Right renal pelvis (tissue), 4 donors: ENCODE measurements at regions not wholly inside any gene's neighbourhood (a gene's known extent, or its start where the extent isn't known, plus 50 kb on each side); places are given as distances from the start of the nearest gene placed in this dataset.
"Not testable (repeated sequence)": the region's sequence is repeated elsewhere in the genome, so short reads cannot be mapped to it uniquely, and the experiment has no call there.

Experiments
- DNase-seq, 4 donors: peaks; one replicate each; pipeline ENCODE4 v3.0.0-alpha.2; 2013; ENCODE audit warnings: low read depth in 4 of 4, low spot score in 3 of 4, missing footprints in 1 of 4

DNA sequence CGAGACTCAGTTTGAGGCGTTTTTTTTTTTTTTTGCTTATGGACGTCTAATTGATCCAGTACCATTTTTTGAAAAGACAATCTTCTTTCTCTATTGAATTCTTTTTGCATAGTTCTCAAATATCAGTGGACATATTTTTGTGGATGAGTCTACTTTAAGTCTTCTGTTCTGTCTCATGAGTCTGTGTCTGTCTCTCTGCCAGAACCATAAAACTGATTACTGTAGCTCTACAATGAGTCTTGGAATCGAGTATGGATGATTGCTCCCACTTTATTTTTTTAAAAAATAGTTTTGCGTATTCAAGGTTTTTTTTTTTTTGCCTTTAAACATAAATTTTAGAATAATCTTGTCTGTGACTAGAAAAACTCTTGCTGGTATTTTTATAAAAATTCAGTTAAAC is 323.5 kb downstream of the ZNF326 start:
- no peak for DNase-seq

DNA sequence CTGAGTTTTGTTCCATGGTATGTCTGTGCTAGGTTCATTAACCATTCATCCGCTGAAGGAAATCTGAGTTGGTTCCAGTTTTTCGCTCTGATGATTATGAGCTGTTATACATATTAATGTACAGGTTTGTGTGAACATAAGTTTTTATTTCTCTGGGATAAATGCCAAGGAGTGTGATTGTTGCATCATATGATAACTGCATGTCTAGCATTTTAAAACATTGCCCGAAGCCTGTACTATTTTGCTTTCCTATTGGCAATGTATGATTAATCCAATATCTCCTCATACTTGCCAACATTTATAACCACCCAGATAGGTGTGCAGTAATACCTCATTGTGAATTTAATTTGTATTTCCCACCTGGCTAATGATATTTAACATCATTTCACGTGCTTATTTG is 322.7 kb downstream of the ZNF326 start:
- no peak for DNase-seq

DNA sequence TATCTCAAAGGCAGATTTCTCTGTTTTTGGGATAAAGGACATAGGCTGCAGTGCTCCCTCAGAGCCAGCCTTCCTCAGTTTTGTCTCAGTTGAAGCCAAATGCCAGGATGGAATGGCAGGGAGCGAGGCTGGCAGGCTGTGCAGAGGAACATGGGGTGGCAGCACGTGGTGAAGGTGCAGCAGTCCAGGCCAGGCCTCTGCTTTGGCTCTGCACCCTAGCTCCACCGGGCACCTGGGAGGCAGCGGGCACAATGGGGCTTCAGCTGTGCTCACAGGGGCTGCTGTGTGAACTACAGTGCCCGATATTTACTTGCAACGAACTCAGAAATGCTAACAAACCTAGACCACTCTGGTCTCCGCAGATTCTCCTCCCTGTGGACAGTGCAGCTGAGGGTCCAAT is 319.6 kb downstream of the ZNF326 start:
- DNase-seq: no peak

DNA sequence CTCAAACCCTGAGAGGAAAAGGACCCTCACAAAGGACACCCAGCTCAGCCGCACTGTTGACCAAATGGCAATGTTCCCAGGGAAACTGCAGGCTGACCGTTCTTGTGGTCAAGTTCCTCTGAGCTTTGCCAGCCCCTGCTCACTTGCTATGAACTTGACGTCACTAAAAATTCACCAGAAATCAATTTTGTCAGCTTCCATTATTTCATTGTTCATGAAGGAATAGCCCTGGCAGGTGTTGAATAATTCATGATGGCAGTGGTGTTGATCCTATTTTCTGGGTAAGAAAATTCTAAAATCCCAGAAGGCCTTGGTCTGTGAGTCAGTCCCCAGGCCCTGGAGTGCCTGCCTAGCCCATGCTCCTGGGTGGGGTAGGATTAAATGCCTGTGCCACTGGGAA is 318.9 kb downstream of the ZNF326 start:
- DNase-seq: no peak

DNA sequence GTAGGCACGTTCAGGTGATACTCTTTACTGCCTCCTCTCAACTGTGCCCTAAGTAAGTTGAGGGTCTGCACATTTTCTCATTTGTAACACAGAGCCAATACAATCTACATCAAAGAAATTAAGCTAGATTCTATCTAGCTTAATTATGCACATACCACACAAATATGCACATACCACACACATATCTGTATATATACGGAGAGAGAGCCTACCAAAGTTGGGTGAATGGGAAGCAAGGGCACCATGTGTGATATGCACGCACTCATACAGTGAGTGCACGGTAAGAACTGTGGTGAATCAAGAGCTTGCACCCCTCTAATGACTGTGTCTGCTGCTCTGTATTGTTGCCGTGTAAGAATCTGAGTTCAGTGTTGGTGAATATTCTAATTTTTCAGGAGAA is 314.9 kb downstream of the ZNF326 start:
- no peak for DNase-seq

DNA sequence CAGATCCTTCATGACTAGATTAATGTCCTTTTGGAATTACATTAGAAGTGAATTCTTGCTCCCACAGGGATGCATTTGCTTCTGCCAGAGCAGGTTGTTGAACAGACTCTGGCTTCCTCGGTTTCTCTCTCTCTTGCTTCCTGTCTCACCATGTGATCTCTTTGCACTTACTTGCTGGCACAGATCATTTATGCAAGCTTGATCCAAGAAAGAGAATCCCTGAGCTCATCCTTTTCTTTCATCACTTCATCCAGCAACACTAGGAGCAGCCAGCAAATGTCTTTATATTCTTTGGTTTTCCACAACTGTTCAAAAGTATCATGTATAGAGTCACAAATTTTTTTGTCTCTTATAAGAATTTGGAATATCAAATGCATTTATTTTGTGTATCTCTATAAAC is 313.5 kb downstream of the ZNF326 start:
- DNase-seq: no peak

DNA sequence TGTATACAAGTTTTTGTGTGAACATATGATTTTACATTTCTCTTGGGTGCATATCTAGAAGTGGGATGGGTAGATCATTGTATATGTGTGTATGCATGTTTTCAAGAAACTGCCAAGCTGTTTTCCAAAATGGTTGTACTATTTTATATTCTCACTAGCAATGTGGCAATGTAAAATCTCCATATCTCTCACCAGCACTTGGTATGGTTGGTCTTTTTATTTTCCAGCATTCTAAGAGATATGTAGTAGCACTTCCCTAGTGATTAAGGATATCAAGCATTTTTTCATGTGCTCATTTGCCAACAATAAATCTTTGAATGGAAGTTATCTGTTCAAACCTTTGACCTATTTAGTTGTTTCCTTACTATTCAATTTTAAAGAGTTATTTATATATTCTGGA is 310.7 kb downstream of the ZNF326 start:
- no peak for DNase-seq

DNA sequence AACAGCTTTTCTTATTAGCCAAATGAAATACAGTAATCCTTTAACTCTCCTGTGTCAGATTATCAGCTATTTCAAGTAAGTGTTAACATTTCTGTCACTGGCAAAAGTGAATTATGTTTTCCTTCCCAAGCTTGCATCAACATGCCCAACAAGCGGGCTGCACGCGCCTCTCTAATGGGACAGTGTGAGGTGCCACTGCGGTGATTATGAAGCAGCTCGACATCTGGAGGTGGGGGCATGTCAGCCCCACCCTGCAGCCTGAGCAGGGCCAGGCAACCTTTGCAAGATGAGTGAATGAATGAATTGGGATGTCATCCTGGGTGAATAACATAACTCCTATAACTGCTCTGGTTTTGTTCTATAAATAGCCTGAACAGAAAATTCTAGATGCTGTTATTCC is 301.4 kb downstream of the ZNF326 start:
- no peak for DNase-seq

DNA sequence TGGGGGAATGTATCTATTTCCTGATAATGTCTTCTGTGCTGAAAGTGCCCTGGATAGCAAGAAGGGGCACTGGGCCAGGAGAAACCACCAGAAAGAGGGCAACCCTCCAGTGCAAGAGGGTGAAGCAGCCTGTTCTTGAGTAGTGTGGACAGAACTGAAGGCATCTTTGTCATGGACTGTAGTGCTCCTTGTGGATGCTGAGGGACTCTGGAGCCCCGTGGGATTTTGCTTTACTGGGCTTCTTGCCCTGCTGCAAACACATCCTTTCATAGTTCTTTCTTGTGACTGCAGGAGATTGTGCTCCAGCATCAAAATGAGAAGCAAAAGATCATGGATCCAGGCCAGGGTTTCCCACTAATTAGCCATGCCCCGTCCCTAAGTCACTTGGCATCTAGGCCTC is 300.6 kb downstream of the ZNF326 start:
- DNase-seq: no peak

DNA sequence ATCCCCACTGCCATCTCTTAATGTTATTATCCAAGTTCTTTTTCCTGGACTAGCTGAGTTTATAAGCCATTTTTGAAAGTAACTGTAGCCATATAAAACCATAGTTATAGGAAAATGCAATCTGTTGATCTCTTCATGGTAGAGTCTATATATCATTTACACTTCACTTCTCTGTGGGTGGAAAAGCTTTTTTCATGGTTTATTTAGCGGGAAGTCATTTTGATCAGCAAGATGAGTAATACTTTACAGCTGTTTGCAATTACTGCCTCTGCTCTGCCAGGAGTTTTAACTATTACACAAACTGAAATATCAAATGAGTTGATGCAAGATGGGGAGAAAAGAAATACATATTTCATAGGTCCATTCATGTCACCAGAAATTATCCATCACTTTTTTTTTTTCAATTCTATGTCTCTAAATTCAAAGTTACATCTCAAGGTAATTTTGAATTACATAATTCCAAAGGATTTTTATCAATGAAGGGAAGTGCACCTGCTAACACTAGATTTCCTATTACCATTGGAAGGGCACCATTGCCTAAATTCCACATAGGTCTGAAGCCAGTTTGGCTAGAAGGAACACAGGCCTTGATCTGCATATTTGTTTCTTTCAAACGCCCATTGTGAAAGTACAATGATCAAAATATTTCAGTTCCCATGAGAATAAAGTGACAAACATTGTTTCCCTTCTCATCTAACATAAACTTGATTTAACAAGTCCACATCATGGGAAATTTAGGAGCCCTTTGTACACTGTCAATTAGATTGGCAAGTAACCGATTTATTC is 296.7 kb downstream of the ZNF326 start:
- DNase-seq: no peak

DNA sequence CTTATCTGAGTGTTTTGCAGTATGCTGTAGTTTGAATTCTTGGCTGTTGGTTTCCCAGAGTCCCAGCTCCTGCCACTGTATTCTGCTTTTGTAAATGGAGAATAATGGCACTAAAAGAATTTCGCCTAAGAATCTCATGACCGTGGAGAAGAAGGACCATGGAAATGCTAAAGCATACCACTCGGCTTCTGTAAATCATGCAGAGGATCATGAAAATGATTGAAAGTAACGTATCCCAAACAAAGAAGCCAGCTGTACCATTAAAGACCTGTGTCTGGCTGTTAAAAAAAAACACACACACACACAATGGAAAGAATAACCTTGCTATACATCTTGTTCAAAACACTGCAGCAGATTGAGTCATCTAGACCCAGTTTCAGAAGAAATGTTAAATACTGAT is 287.9 kb downstream of the ZNF326 start:
- DNase-seq: no peak

DNA sequence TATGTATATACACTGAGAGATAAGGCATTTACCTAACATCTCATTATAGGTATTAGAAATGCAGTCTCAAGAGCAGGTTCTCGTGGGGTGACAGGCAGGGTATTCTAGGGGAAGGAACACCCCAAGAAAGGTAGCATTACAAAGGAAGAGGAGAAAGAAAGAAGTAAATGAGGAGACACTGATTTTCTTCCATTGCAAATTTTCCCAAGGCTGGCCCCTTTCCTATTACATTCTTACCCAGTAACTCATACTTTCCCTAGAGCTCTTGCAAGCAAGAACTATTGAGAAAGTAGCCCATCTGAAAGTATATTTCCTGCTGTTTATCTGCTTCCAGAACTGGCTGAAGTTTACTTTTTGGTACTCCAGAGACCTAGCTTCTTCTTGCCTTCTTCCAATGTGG is 287.0 kb downstream of the ZNF326 start:
- not testable (repeated sequence) for DNase-seq

DNA sequence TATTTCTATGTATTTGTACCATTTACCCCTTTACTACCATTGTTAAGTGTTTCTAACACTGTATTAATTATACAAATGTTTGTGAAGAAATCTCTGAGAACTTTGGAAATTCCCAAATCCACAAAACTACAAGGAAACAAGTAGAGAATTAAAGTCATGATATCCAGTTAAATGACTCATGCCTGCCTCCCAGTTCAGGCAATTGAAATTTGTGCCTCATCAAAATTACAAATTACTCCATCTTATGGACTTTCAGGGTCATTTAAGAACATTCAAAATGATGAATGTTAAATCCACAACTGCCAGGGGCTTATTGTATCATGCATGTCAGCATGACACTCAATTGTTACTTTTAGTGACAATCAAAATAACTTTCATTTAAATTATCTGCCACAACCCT is 282.4 kb downstream of the ZNF326 start:
- no peak for DNase-seq

DNA sequence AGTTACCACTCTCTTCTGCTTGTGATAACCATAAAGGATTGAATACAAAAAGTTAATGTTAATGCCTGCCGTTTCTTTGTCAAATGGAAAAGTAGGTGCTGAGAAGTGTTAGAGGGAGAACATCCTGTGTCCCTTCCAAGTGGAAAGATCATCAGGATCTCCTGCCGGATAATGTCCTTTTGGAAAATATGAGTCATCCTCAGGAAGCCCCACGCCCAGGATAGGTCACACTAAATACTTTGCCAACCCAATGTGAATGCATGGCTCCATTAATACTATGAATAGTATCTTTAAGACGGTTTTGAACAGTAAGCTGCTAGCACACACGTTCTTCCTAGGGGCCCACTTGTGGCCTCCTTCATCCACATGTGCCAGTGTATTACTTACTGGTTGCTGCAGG is 279.5 kb downstream of the ZNF326 start:
- DNase-seq: no peak

DNA sequence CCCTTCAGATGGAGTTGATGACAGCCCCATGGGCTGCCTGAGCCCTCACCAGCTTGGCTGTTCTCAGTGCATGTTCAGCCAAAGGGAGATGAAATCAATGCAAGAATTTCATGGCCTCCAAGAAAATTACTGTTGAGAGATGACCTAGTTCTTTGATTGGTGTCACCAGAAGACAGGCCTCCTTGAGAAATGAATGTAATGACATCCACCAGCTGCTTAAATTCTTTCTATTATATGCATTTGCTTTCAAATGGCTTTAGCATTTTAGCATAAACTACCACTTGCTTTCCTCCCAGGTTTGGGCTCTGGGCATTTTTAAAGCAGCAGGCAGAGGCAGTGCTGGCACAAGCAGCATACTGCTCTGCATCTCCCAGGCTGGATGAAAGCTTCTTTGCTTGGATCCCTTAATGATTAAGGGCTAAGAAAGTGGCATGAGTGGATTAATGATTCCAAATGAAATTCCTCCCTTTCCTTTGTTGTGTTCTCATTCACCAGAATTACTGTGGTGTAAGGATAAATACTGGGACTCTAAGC is 278.4 kb downstream of the ZNF326 start:
- no peak for DNase-seq

DNA sequence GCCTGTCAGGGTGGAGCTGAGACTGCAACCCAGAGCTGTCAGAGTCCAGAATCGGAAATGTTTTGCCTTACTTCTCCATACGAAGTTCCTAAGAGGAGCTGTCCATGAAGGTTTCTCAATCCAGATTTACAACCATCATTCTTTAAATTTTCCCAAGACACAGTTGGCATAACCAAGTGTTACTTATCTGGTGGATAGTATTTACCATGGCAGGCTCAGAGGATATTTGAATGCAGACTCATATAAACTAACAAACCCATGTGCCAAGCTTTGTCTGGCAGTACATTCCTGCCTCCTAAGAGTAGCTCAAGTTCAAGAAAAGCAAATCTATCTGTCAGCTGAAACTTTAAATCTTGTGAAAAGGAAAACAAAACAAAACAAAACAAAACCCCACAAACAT is 267.9 kb downstream of the ZNF326 start:
- DNase-seq: no peak

DNA sequence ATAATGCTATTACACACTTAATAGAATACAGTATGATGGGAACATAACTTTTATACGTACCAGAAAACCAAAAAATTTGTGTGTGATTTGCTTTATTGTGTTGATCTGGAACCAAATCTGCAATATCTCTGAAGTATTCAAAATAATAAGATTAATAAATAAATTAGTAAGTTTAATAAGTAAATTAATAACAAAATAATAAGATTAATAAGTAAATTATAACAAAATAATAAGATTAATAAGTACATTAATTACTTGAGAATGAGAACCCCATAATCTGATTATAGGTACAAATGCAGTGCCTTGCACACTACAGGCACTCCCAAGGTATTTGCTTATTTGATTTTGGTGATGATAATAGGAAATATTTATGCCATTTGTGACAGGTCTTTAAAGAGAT is 267.4 kb downstream of the ZNF326 start:
- DNase-seq: no peak

DNA sequence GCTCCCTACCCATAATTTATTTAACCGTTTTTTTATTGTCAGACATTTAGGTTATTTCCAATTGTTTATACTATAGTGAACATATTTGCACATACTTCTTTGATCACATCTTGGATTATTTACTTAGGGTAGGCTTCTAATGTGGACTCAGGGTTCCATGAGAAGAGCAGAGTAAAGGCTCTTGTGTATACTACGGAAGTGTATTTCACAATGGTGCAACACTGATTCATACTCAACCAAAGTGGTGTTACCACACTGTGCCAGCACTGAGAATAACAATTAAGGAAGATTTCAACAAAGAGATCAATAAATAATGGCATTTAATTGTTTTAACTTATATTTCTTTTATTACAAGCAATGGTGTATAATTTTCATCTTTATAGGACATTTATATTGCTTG is 251.2 kb downstream of the ZNF326 start:
- no peak for DNase-seq

DNA sequence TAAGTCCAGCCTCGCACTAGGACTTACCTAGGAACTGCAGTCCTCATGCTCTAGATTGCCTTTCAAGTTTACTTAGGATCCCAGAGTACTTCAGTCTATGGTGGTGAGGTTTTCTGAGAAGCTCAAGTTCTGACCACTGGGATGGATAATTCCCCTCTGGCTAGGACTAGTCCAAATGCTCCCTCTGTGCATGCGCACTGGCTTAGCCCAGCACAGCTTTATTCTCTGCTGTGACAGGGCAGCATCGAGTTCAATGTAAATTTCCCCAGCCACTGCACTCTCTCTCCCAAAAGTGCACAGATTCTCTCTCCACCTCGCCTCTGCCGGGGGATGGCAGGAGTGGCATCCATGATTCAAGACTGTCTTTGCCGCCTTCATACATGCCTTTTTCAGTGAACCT is 241.6 kb downstream of the ZNF326 start:
- DNase-seq: no peak

DNA sequence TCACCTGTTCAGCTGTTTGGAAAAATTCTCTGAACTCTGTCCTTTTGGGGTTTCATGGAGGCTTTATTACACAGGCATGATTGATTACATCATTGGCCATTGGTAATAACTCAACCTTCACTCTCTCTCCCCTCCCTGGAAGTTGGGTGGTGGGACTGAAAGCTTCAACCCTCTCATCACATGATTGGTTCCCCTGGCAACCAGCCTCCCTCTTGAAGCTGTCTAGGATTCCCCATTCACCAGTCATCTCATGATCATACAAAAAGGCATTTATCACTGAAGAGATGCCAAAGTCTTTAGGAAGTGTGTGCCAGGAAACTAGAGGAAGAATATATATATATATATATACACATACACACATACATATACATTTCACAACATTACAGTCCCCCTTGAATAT is 228.5 kb downstream of the ZNF326 start:
- no peak for DNase-seq

DNA sequence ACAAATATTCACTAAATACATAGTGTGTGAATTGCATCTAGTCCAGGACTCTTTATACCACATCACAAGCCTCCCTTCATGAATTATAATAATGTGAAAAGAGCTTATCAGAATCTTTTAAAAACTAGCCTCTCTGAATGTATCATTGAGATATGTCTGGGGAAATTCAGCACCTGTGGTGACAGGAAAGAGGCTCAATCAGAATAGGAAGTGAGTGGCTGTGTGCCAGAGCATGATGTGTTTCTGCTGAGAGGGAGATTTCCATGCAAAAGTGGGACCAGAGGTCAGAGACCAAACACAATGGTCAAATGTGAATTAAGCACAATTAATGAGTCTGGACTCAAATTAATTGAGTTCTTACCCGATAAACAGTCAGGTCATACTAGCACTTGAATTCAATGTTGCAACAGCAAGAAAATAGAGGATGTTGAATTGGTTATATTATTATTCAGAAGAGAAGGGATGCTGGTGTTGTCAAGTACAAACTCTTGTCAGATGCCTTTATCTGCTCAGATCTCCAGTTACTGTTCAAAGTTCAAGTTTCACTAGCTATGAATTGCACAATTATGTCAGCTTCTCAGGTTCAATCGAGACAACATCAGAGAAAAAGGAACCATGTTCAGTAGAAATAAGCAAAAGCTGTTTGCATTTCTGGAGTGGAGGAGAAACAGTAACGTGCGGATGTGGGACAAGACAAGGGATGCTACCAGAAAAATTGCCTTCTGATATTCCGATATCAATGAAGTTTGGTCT is 226.2 kb downstream of the ZNF326 start:
- no peak for DNase-seq

DNA sequence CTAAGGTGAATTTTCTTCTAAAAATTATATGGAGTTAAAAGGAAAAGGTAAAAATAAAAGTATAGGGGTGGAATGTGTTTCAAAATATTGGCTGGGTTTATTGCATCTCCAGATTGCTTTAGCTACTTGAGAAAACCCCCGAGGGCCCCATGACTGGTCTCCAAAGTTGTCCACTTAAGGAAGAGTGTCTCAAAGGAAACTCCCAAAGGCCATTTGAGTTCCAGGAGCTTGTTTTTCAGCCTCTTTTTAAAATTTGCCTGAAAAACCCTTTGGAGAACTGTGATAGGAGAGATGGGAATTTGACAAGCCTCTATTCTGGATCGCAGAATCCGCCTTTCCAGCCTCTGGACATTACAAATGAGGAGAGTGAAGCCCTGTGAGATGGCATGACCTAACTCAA is 225.6 kb downstream of the ZNF326 start:
- no peak for DNase-seq
